IMR-90 (cell line): ENCODE measurements at regions not wholly inside any gene's neighbourhood (a gene's known extent, or its start where the extent isn't known, plus 50 kb on each side); places are given as distances from the start of the nearest gene placed in this dataset.

Experiments
- ATAC-seq: fragments of 200-7000 bp; cut with Tn5 transposase; 2 replicates; pipeline ENCODE4 v1.9.1; 2020; ENCODE audit warnings: low read depth, mild to moderate bottlenecking, moderate library complexity
- BruUV-seq: library from RNA; stranded (reverse); fragments of 400-500 nt; replicated peaks from 2 replicates; lab custom pipeline; 2021; lab: Mats Ljungman, UMichigan
- CTCF ChIA-PET: fragments of 300-600 bp; formaldehyde crosslinking; extraction: SDS; loops from one replicate; lab custom pipeline; 2021; ENCODE audit warnings: antibody characterized with exemption; lab: Yijun Ruan, JAX
- POLR2A ChIA-PET: fragments of 300-600 bp; sonication (Branson Sonifier 250); formaldehyde crosslinking; loops from one replicate; lab custom pipeline; 2022; ENCODE audit warnings: antibody characterized with exemption; ENCODE audit not compliant: unreplicated experiment; lab: Charles Lee
- DNase-seq: peaks from one replicate; pipeline ENCODE4 v3.0.0; 2013
- H2AFZ ChIP-seq: replicated peaks from 2 replicates; pipeline ENCODE3; 2013; ENCODE audit warnings: low read length, mild to moderate bottlenecking; ENCODE audit not compliant: poor library complexity
- H2AK5ac ChIP-seq: 2 replicates; pipeline ENCODE4 v1.6.1; 2013; ENCODE audit warnings: low read depth, low read length, inconsistent platforms
- H2AK9ac ChIP-seq: replicated peaks from 2 replicates; pipeline ENCODE3; 2013; ENCODE audit warnings: mild to moderate bottlenecking, low read depth, low read length, moderate library complexity; ENCODE audit not compliant: poor library complexity
- H2BK120ac ChIP-seq: 2 replicates; pipeline ENCODE4 v1.6.1; 2013; ENCODE audit warnings: low read depth, low read length, inconsistent platforms
- H2BK15ac ChIP-seq: 3 replicates; pipeline ENCODE4 v1.6.1; 2013; ENCODE audit warnings: low read depth, low read length, inconsistent platforms
- H2BK20ac ChIP-seq: 2 replicates; pipeline ENCODE4 v1.6.1; 2013; ENCODE audit warnings: low read depth, mild to moderate bottlenecking, inconsistent platforms, low read length, moderate library complexity
- H2BK5ac ChIP-seq: 2 replicates; pipeline ENCODE4 v1.6.1; 2013; ENCODE audit warnings: mild to moderate bottlenecking, low read depth, low read length, inconsistent platforms; ENCODE audit not compliant: poor library complexity, severe bottlenecking
- H3K14ac ChIP-seq: replicated peaks from 2 replicates; pipeline ENCODE4 v1.6.1; 2013; ENCODE audit warnings: low read depth, low read length, inconsistent platforms
- H3K18ac ChIP-seq: 2 replicates; pipeline ENCODE4 v1.6.1; 2013; ENCODE audit warnings: low read depth, low read length, control low read depth
- H3K23ac ChIP-seq: 2 replicates; pipeline ENCODE4 v1.6.1; 2013; ENCODE audit warnings: low read depth, low read length, inconsistent platforms
- H3K27ac ChIP-seq: 2 replicates; pipeline ENCODE4 v1.5.1; 2013; ENCODE audit warnings: mild to moderate bottlenecking, control low read depth, low read length; ENCODE audit not compliant: insufficient read depth
- H3K27me3 ChIP-seq: 2 replicates; pipeline ENCODE4 v1.6.1; 2013; ENCODE audit warnings: low read length; ENCODE audit not compliant: control insufficient read depth, insufficient read depth
- H3K36me3 ChIP-seq: 2 replicates; pipeline ENCODE4 v1.6.1; 2013; ENCODE audit warnings: low read length, mixed read lengths; ENCODE audit not compliant: control insufficient read depth, insufficient read depth
- H3K4ac ChIP-seq: 2 replicates; pipeline ENCODE4 v1.6.1; 2013; ENCODE audit warnings: low read depth, low read length, inconsistent platforms
- H3K4me1 ChIP-seq: 2 replicates; pipeline ENCODE4 v1.6.1; 2013; ENCODE audit warnings: low read length, mixed read lengths; ENCODE audit not compliant: control insufficient read depth, insufficient read depth
- H3K4me2 ChIP-seq: 2 replicates; pipeline ENCODE4 v1.6.1; 2013; ENCODE audit warnings: low read depth, mild to moderate bottlenecking, control low read depth, low read length, moderate library complexity
- H3K4me3 ChIP-seq: 2 replicates; pipeline ENCODE4 v1.5.1; 2013; ENCODE audit warnings: low read depth, mild to moderate bottlenecking, control low read depth, low read length, moderate library complexity; ENCODE audit not compliant: insufficient read depth
- H3K56ac ChIP-seq: 2 replicates; pipeline ENCODE4 v1.6.1; 2013; ENCODE audit warnings: low read length, inconsistent platforms; ENCODE audit not compliant: insufficient read depth; ENCODE audit errors: extremely low read depth
- H3K79me1 ChIP-seq, 2 experiments: 2 replicates each; pipeline ENCODE4 v1.6.1; 2013; ENCODE audit warnings: low read length in 2 of 2, inconsistent platforms in 1 of 2, low read depth in 1 of 2
- H3K9ac ChIP-seq: 2 replicates; pipeline ENCODE4 v1.6.1; 2013; ENCODE audit warnings: low read depth, low read length, control low read depth
- H3K9me1 ChIP-seq: 2 replicates; pipeline ENCODE4 v1.6.1; 2013; ENCODE audit warnings: low read length, inconsistent platforms; ENCODE audit not compliant: insufficient read depth
- H3K9me3 ChIP-seq: 2 replicates; pipeline ENCODE4 v1.6.1; 2013; ENCODE audit warnings: low read length; ENCODE audit not compliant: control insufficient read depth, insufficient read depth
- H4K20me1 ChIP-seq: 2 replicates; pipeline ENCODE4 v1.6.1; 2013; ENCODE audit warnings: low read length, inconsistent platforms; ENCODE audit not compliant: insufficient read depth
- H4K5ac ChIP-seq: 2 replicates; pipeline ENCODE4 v1.6.1; 2013; ENCODE audit warnings: mild to moderate bottlenecking, low read depth, low read length, control low read depth
- H4K8ac ChIP-seq, 2 experiments: 2 replicates each; pipeline ENCODE4 v1.6.1; 2013; ENCODE audit warnings: low read depth in 2 of 2, low read length in 2 of 2, control low read depth in 1 of 2, inconsistent platforms in 1 of 2
- H4K91ac ChIP-seq: 2 replicates; pipeline ENCODE4 v1.6.1; 2013; ENCODE audit warnings: low read depth, low read length, inconsistent platforms; ENCODE audit not compliant: insufficient read depth
- BHLHE40 ChIP-seq: fragments of 150-350 bp; IDR thresholded peaks from 2 replicates; pipeline ENCODE4 v1.6.1; 2016; ENCODE audit warnings: mild to moderate bottlenecking, low read depth, low read length
- CEBPB ChIP-seq: IDR thresholded peaks from 2 replicates; pipeline ENCODE4 v1.6.1; 2012; ENCODE audit warnings: low read depth, low read length, improper control_type of control experiment
- CHD1 ChIP-seq: IDR thresholded peaks from 2 replicates; pipeline ENCODE4 v1.6.1; 2012; ENCODE audit warnings: low read depth, low read length, improper control_type of control experiment
- FOS ChIP-seq: fragments of 150-350 bp; IDR thresholded peaks from 2 replicates; pipeline ENCODE4 v1.6.1; 2016; ENCODE audit warnings: low read depth, low read length
- MAFK ChIP-seq: IDR thresholded peaks from 2 replicates; pipeline ENCODE4 v1.6.1; 2012; ENCODE audit warnings: low read depth, low read length, improper control_type of control experiment
- MAZ ChIP-seq: IDR thresholded peaks from 2 replicates; pipeline ENCODE4 v1.6.1; 2012; ENCODE audit warnings: low read depth, mild to moderate bottlenecking, low read length, improper control_type of control experiment, moderate library complexity, borderline replicate concordance
- MXI1 ChIP-seq: IDR thresholded peaks from 2 replicates; pipeline ENCODE4 v1.6.1; 2012; ENCODE audit warnings: low read depth, mild to moderate bottlenecking, low read length, moderate library complexity, borderline replicate concordance
- NFE2L2 ChIP-seq: fragments of 150-350 bp; IDR thresholded peaks from 2 replicates; pipeline ENCODE4 v1.6.1; 2016; ENCODE audit warnings: low read depth, mild to moderate bottlenecking, low read length
- POLR2A ChIP-seq: IDR thresholded peaks from 2 replicates; pipeline ENCODE4 v1.6.1; 2012; ENCODE audit warnings: mild to moderate bottlenecking, low read depth, low read length
- RAD21 ChIP-seq: IDR thresholded peaks from 2 replicates; pipeline ENCODE4 v1.6.1; 2012; ENCODE audit warnings: low read length, improper control_type of control experiment
- RCOR1 ChIP-seq: IDR thresholded peaks from 2 replicates; pipeline ENCODE4 v1.6.1; 2012; ENCODE audit warnings: mild to moderate bottlenecking, low read length, improper control_type of control experiment; ENCODE audit not compliant: insufficient replicate concordance
- RFX5 ChIP-seq: IDR thresholded peaks from 2 replicates; pipeline ENCODE4 v1.8.0; 2012; ENCODE audit warnings: low read depth, mild to moderate bottlenecking, low read length, moderate library complexity
- SMC3 ChIP-seq: fragments of 150-350 bp; IDR thresholded peaks from 2 replicates; pipeline ENCODE4 v1.6.1; 2016; ENCODE audit warnings: low read depth, mild to moderate bottlenecking, antibody characterized with exemption, low read length, moderate library complexity
- WGBS, 2 experiments: methylation state at CpG; one replicate each; pipeline versions ENCODE4 v1.1.5 to v1.1.7; 2013; ENCODE audit warnings: missing lambda C conversion rate in 2 of 2; ENCODE audit not compliant: insufficient read length in 1 of 2; ENCODE audit errors: extremely low coverage in 2 of 2; 5-methylcytosine and 5-hydroxymethylcytosine counted together
- dilution Hi-C: fragments of 300-500 bp; cut with HindIII; formaldehyde crosslinking; loops from one replicate; pipeline ENCODE4 v1.14.3; 2018; ENCODE audit warnings: low sequenced_read_pairs; ENCODE audit not compliant: unreplicated experiment
- in situ Hi-C: fragments of 300-500 bp; cut with MboI; formaldehyde crosslinking; loops from 3 replicates; pipeline ENCODE4 v1.14.3; 2019; ENCODE audit warnings: low sequenced_read_pairs, inconsistent platforms, mixed read lengths
- intact Hi-C: fragments of 100-400 bp; cut with micrococcal nuclease; formaldehyde crosslinking; loops from 2 replicates; pipeline ENCODE4 v1.10.0; 2022
- TF ChIP-seq, protein P1 (sequence below): fragments of 150-350 bp; IDR thresholded peaks from 2 replicates; pipeline ENCODE4 v1.6.1; 2016; ENCODE audit warnings: low read depth, mild to moderate bottlenecking, low read length, moderate library complexity, borderline replicate concordance
- TF ChIP-seq, protein P2 (sequence below): conservative IDR thresholded peaks from 2 replicates; pipeline ENCODE4 v1.5.1; 2012; ENCODE audit warnings: mild to moderate bottlenecking, low read depth, low read length, improper control_type of control experiment
- TF ChIP-seq, protein P3 (sequence below): fragments of 150-350 bp; IDR thresholded peaks from 2 replicates; pipeline ENCODE4 v1.6.1; 2017; ENCODE audit warnings: mild to moderate bottlenecking, antibody characterized with exemption, low read length, low read depth

DNA sequence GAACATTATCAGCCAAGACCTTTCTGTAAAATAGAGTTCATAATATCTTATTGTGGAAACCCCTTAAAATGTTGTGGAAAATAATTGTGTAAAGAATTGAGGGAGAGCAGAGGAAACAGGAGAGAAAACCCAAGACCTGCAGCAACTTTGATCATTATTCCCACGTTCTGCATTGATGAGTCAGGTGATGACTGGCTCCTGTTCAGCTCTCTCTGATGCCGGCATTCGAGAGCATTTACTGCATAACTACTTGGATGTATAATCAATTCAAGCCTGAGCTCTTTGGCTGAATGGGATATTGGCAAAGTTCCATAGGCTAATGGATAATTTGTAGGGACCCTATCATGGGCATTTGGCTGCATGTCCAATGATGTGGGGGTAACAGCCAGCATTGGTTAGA lies 176.3 kb upstream of the ARID2 start:
- no peaks in the 10 kb centered on the region for H4K20me1 ChIP-seq
- H3K23ac ChIP-seq: no peak overlapping the region
- H3K18ac ChIP-seq: no peak overlapping the region
- dilution Hi-C loops (no loop called here), in situ Hi-C loops (no loop called here), intact Hi-C loops (no loop called here)
- ChIA-PET POLR2A (no interaction called here), CTCF (interaction anchor here (0.6 kb wide), 1 partner anchor 10 kb away, joined by 3 read pairs; no protein-coding TSS in a partner anchor)
- TF ChIP-seq CEBPB (no peak), RCOR1 (no peak), BHLHE40 (no peak), MXI1 (no peak), SMC3 (no peak), FOS (no peak), CHD1 (no peak), RFX5 (no peak), MAZ (no peak), RAD21 (no peak), POLR2A (no peak), MAFK (no peak), NFE2L2 (no peak)
- TF ChIP-seq, protein P1, sequence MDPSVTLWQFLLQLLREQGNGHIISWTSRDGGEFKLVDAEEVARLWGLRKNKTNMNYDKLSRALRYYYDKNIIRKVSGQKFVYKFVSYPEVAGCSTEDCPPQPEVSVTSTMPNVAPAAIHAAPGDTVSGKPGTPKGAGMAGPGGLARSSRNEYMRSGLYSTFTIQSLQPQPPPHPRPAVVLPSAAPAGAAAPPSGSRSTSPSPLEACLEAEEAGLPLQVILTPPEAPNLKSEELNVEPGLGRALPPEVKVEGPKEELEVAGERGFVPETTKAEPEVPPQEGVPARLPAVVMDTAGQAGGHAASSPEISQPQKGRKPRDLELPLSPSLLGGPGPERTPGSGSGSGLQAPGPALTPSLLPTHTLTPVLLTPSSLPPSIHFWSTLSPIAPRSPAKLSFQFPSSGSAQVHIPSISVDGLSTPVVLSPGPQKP: no peak
- TF ChIP-seq, protein P2, sequence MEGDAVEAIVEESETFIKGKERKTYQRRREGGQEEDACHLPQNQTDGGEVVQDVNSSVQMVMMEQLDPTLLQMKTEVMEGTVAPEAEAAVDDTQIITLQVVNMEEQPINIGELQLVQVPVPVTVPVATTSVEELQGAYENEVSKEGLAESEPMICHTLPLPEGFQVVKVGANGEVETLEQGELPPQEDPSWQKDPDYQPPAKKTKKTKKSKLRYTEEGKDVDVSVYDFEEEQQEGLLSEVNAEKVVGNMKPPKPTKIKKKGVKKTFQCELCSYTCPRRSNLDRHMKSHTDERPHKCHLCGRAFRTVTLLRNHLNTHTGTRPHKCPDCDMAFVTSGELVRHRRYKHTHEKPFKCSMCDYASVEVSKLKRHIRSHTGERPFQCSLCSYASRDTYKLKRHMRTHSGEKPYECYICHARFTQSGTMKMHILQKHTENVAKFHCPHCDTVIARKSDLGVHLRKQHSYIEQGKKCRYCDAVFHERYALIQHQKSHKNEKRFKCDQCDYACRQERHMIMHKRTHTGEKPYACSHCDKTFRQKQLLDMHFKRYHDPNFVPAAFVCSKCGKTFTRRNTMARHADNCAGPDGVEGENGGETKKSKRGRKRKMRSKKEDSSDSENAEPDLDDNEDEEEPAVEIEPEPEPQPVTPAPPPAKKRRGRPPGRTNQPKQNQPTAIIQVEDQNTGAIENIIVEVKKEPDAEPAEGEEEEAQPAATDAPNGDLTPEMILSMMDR: no peak
- TF ChIP-seq, protein P3, sequence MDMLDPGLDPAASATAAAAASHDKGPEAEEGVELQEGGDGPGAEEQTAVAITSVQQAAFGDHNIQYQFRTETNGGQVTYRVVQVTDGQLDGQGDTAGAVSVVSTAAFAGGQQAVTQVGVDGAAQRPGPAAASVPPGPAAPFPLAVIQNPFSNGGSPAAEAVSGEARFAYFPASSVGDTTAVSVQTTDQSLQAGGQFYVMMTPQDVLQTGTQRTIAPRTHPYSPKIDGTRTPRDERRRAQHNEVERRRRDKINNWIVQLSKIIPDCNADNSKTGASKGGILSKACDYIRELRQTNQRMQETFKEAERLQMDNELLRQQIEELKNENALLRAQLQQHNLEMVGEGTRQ: no peak
- no peaks in the 10 kb centered on the region for H3K4me1 ChIP-seq
- H2AFZ ChIP-seq: no peak overlapping the region
- ATAC-seq (no peak), DNase-seq (peak; percentile 6)
- H3K9me1 ChIP-seq: peaks cover 3% of the 10 kb centered on the region; the same call in 1 of the 2 replicates
- H4K5ac ChIP-seq: no peak overlapping the region
- peaks cover 7% of the 10 kb centered on the region for H3K27me3 ChIP-seq
- H3K4me2 ChIP-seq: no peak overlapping the region
- no peak overlapping the region for H2BK5ac ChIP-seq
- no TSS peak for BruUV-seq
- no peak overlapping the region for H3K4me3 ChIP-seq
- no peak overlapping the region for H2BK120ac ChIP-seq
- no CpG with 5 or more reads among the region's 3 CpGs for WGBS, 2 experiments
- H3K14ac ChIP-seq: no peak overlapping the region
- no peak overlapping the region for H2BK20ac ChIP-seq
- no peak overlapping the region for H3K9ac ChIP-seq
- no peaks in the 10 kb centered on the region for H3K79me1 ChIP-seq
- no peaks in the 10 kb centered on the region for H3K36me3 ChIP-seq
- no peak overlapping the region for H2BK15ac ChIP-seq
- H4K91ac ChIP-seq: no peak overlapping the region
- H3K56ac ChIP-seq: no peak overlapping the region
- H3K4ac ChIP-seq: no peak overlapping the region
- H4K8ac ChIP-seq: no peak overlapping the region
- no peak overlapping the region for H2AK5ac ChIP-seq
- no peak overlapping the region for H3K27ac ChIP-seq
- no peak overlapping the region for H2AK9ac ChIP-seq
- no peaks in the 10 kb centered on the region for H3K9me3 ChIP-seq
